ENCODE measurements at regions not wholly inside any gene's neighbourhood (a gene's known extent, or its start where the extent isn't known, plus 50 kb on each side); places are given as distances from the start of the nearest gene placed in this dataset.
A peak's percentile ranks its signal among the peaks of the same experiment; 100 is the strongest.

DNA sequence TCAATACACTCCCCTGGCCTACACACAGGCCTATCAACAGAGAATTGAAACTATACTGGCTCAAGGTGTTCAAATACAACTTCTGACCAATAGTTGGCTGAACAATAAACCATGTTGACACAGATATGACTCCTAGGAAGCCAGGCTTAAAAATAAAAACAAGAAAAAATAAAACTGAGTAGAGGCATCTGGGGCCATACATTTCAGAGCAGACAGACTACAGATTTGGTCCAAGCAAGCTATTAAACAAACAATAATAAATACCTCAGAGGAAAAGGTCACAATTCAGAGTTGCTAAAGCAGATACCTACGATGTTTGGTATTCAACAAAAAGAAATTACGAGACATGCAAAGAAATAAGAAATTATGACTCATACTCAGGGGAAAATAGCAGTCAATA, 132.8 kb upstream of the ACVR2A start:
- FAIRE-seq: no peak

DNA sequence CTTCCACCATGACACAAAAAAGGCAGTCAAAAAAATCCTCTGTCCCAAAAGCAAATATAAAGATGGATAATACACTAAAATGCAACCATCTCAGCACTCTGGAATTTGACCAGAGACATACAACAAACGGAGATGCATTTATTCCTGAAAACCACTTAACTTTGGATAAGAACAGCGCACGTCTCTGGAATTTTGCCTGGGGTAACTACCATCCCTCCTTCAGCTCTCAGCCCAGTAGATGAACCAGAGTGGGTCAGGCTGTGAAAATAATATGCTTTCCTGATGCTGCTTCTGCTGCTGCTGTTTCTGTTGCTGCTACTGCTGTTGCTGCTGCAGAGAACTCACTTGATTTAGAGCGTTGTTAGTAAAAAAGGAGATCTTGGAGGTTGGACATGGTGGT, 133.8 kb upstream of the ACVR2A start:
- no peak for FAIRE-seq

More for the DNA sequence above, 132.8 kb upstream of the ACVR2A start:
- no peak for DNase-seq (ENCODE audit: insufficient read length, low spot score)

GRCh38 chr2:147709655-147710054, 135.2 kb upstream of the ACVR2A start:
- no peak for FAIRE-seq
- DNase-seq (ENCODE audit: insufficient read length, low spot score): no peak

More for the DNA sequence above, 133.8 kb upstream of the ACVR2A start:
- no peak for DNase-seq (ENCODE audit: insufficient read length, low spot score)

GRCh38 chr2:147703171-147703570, 141.7 kb upstream of the ACVR2A start:
- DNase-seq (ENCODE audit: insufficient read length, low spot score) (no peak), FAIRE-seq (no peak)

DNA sequence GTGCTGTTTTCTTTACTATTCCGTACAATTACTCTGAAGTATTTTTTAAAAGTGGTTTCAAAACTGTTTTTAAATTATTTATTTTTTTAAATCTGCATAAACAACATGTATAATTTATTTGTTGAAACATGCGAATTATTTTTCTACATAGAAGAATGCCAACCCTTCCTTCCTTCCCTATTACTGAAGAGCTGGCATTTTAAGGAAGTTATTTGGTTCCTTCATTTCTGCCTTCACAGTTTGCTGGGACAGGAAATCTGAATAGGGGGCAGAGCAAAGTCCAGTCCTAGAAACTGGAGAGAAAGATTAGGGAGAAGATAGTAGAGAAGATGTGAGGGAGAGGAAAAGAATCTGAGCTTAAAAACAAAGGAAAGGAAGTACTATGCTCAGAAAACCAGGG, 146.7 kb upstream of the ACVR2A start:
- FAIRE-seq: no peak
- DNase-seq (ENCODE audit: insufficient read length, low spot score): no peak

DNA sequence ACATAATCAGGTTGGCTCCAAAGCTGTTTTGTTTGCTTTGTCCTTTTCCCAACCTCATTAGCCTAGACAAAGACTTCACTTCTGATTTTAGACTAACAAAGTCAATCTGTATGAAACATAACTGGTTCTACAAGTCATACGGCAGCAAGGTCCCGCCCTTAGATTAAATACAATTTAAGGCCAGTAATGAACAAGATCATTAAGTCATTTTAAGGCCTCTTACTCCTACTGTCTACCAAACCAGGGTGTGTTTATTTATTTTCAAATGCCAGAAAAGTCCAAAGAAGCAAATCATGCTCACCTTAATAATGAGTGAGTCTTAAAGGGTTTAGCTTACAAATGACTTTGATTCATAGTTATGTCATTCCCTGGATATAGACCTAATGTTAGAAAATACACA, 148.4 kb upstream of the ACVR2A start:
- FAIRE-seq (no peak), DNase-seq (ENCODE audit: insufficient read length, low spot score) (no peak)

GRCh38 chr2:147689220-147689909, 155.5 kb upstream of the ACVR2A start:
- DNase-seq (ENCODE audit: insufficient read length, low spot score) (peak; percentile 57), FAIRE-seq (peak; percentile 89)

GRCh38 chr2:147688242-147688641, 156.6 kb upstream of the ACVR2A start:
- no peak for DNase-seq (ENCODE audit: insufficient read length, low spot score)
- FAIRE-seq: no peak

DNA sequence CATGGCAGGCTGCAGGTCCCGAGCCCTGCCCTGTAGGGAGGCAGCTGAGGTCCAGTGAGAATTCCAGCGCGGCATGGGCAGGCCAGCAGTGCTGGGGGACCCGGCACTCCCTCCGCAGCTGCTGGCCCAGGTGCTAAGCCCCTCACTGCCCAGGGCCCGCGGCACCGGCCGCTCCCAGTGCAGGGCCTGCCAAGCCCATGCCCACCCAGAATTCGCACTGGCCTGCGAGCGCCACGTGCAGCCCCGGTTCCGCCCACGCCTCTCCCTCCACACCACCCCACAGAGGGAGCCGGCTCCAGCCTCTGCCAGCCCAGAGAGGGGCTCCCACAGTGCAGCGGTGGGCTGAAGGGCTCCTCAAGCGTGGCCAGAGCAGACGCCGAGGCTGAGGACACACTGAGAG, 158.5 kb upstream of the ACVR2A start:
- DNase-seq (ENCODE audit: insufficient read length, low spot score) (no peak), FAIRE-seq (no peak)

DNA sequence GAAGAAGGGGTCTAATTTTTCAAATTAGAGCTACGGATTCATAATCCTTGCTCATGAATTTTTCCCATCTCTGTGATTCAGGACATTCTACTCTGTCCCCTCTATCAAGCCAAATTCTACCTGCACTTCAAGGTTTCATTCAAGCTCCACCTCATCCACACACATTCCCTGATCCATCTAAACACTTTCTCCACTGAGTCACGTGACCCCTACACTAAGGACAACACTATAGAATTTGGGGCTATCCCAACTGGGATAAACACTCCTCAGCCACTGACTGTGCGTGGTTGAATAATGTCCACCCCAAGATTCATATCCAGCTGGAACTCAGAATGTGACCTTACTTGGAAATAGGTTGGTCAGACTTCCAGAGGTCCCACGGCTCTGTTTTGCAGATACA, 159.9 kb upstream of the ACVR2A start:
- no peak for FAIRE-seq

DNA sequence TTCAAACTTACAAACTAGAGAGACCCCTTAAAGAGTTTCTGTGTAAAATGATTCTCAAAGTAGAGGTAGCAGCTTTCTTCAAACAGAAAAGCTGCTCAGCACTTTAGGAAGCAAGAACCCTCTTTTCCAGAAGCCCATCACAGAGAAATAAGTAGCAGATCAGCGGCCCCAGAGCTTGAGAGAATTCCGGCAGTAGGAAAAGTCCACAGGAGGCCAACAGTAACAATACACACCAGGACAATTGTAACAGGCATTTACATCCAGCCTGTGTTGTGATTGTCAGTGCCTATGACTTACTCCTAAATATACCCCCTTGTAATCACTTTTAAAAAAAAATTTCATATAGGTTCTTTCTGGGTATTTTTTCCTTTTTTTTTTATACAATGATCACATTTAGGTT, 161.4 kb upstream of the ACVR2A start:
- no peak for DNase-seq (ENCODE audit: insufficient read length, low spot score)
- FAIRE-seq: no peak

More for the DNA sequence above, 159.9 kb upstream of the ACVR2A start:
- DNase-seq (ENCODE audit: insufficient read length, low spot score): no peak

GRCh38 chr2:147681093-147681492, 163.7 kb upstream of the ACVR2A start:
- FAIRE-seq: no peak
- DNase-seq (ENCODE audit: insufficient read length, low spot score): no peak

GRCh38 chr2:147679955-147680531, 164.8 kb upstream of the ACVR2A start:
- FAIRE-seq: no peak
- no peak for DNase-seq (ENCODE audit: insufficient read length, low spot score)

- no peak for DNase-seq (ENCODE audit: insufficient read length, low spot score)
- no peak for FAIRE-seq
Observed at GRCh38 chr2:147679191-147679954, 165.5 kb upstream of the ACVR2A start.

DNA sequence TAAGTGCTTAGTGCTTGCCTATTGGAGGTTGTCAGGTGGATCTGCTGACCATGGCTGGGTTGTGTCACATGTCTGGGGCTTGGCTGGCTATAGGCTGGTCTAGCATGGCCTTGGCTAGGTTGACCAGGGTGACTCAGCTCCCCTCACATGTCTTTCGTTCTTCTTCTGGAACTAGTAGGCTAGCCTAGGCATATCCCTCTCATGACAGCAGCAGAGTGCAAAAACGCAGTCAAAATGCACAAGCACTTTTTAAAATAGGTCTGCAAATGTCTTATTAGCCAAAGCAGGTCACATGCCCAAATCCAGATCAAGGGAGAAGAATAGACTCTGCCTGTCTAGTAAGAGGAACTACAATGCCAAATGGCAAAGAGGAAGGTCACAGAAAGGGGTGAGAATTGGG, 179.7 kb upstream of the ACVR2A start:
- FAIRE-seq (no peak), DNase-seq (ENCODE audit: insufficient read length, low spot score) (no peak)

DNA sequence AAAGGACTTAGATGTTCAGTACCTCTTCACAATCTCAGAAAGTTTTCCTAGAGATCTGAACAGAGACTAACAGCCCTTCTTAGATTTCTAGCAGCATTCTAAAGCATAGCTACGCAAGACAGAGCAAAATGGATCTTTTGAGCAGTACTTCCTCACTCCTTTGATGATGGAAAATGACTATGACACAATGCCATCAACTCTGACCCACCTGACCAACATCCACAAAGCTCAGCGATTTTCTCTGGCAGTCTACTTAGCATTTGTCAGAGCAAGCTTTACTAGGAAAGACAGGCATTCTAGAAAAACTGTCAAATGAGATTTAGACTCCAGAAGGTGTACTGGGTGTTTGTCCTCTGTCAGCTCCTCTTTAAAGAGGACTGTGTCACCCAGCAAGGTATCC, 180.9 kb upstream of the ACVR2A start:
- DNase-seq (ENCODE audit: insufficient read length, low spot score) (no peak), FAIRE-seq (peak; percentile 26)

DNA sequence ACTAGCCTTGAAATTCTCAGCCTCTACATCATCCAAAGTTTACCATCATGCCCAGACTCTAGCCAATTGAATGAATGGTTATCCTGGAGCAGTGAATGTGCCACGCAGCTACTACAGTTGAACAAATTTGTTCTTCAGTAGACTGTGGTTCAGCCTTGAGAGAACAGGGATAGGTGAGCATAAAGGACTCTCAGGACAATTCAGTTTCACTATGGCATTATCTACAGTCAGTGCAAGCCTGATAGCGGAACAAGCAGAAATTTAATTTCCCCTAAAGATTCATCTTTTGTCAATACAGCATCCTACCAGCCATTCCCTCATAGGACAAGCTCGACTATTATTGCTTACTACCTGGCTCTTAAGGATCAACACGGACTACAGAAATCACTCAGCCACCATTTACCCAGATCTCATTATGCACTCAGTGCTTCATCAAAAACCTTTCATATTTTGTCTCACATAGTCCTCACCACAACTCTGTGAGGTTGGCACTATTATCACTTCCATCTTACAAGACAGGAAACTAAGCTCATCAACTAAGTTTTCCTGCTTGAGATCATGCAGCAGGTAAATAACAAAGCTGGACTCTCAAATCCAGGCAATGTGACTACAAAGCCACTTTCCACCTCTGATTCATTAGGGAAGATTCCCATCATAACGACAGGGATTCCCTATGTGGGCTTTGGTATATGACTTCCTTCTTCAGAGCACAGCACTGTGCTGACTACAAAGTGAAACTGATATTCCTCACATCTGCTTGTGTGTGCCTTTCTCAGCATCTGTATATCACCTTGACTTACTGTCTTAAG, 181.5 kb upstream of the ACVR2A start:
- DNase-seq (ENCODE audit: insufficient read length, low spot score) (no peak), FAIRE-seq (peak; percentile 57)

DNA sequence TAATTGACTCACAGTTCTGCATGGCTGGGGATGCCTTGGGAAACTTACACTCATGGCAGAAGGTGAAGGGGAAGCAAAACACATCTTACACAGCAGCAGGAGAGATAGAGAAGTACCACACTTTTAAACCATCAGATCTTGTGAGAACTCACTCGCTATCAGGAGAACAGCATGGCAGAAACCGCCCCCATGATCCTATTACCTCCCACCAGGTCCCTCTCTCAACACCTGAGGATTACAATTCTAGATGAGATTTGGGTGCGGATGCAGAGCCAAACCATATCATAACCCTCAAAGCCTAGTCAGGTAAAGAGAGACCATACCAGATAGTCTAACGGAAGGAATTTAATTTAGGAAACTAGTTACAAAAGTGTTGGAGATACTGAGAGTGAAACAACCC, 182.6 kb upstream of the ACVR2A start:
- no peak for DNase-seq (ENCODE audit: insufficient read length, low spot score)
- no peak for FAIRE-seq

DNA sequence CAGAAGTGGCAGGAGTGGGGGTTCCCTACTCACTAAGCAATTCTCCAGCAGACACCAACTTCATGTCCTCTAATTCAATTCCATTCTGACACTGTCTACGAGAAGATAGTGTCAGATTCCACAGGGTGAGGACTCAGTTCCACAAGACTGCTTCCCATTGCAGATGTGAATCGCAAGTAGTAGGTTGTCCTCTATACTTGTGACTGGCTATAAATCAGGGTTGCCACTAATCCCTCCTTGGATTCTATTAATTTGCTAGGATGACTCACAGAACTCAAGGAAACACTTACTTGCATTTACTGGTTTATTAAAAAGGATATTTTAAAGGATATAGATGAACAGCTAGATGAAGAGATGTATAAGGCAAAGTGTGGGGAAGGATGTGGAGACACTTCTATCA, 184.1 kb upstream of the ACVR2A start:
- FAIRE-seq (no peak), DNase-seq (ENCODE audit: insufficient read length, low spot score) (no peak)

GRCh38 chr2:147659051-147659450, 185.8 kb upstream of the ACVR2A start:
- FAIRE-seq (no peak), DNase-seq (ENCODE audit: insufficient read length, low spot score) (no peak)

Data from GM19239 (cell line).